HG03342 (cell line): ENCODE measurements at regions not wholly inside any gene's neighbourhood (a gene's known extent, or its start where the extent isn't known, plus 50 kb on each side); places are given as distances from the start of the nearest gene placed in this dataset.
"Not testable (repeated sequence)": the region's sequence is repeated elsewhere in the genome, so short reads cannot be mapped to it uniquely, and the experiment has no call there.

Experiments used
- ATAC-seq: cut with Tn5 transposase; IDR thresholded peaks from one replicate; pipeline ENCODE4 v1.9.1; 2021; ENCODE audit warnings: mild to moderate bottlenecking, moderate library complexity; ENCODE audit not compliant: unreplicated experiment

DNA sequence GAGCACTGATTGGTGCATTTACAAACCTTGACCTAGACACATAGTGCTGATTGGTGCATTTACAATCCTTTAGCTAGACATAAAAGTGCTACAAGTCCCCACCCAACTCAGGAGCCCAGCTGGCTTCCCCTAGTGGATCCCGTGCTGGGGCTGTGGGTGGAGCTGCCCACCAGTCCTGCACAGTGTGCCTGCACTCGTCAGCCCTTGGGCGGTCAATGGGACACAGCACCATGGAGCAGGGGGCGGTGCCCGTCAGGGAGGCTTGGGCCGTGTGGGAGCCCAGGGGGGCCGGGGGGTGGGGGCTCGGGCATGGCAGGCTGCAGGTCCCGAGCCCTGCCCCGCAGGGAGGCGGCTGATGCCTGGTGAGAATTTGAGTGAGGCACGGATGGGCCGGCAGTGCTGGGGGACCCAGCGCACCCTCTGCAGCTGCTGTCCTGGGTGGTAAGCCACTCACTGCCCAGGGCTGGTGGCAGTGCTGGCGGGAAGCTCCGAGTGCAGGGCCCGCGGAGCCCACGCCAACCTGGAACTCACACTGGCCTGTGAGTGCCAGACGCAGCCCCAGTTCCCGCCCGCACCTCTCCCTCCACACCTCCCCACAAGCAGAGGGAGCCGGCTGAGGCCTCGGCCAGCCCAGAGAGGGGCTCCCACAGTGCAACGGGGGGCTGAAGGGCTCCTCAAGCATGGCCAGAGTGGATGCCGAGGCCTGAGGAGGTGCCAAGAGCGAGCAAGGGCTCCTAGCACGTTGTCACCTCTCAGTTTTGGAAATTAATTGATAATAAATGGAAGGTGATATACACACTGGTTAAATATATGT is 207.7 kb downstream of the RAP2B start:
- ATAC-seq, result no peak

DNA sequence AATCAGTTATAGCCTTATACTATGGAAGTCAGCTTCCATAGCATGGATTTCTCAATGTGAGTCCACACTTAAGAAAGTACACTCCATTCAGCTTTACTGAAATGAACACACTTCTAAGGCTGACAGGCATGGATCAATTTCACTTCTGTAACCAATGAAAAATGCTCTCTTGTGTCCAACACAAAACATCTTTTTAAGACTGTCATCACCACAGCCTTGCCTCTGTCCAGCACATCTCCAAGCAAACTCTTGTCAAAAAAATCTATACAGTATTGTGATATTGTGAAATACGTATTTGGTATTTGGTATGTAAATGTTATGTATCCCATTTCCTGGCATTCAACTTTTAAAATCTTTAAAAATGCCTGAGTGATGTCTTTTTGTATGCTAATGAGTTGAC is 208.7 kb downstream of the RAP2B start:
- ATAC-seq, result no peak

DNA sequence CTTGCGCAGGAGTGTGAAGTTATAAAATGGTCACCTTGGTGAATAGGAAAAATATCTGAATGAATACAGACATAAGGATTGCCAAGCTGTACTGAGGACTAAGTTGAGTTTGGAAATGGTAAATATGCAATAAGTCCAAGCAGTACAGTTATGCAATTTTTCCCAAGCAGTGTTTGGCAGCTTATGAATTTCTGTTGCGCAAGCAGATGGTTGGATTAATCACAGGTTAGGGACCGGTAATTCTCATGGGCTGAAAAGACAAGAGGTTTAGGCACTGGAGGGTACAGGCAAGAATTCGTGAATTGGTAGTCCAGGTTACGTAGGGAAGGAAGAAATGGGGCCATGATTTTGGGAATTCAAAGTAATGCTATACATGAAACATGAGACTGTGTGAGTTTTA is 210.3 kb downstream of the RAP2B start:
- no peak for ATAC-seq

DNA sequence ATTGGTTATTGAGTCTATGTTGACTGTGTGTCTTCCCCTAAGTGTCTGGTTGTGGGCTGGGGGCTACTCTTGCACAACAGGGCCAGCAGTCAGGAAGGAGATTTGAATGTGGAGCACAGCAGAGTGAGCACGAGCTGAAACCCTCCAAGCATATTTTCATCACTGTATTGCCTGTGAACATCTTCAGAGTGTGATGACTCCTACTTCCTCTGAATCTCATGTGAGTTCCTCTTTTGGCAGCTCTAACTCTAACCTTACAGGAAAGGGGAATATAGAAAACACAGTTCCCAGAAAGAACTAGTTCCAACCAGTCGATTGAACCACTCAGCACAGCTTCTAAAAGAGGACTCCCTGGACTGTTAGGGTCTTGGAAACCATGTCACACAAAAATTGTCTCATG is 211.6 kb downstream of the RAP2B start:
- peak; percentile 66 for ATAC-seq

DNA sequence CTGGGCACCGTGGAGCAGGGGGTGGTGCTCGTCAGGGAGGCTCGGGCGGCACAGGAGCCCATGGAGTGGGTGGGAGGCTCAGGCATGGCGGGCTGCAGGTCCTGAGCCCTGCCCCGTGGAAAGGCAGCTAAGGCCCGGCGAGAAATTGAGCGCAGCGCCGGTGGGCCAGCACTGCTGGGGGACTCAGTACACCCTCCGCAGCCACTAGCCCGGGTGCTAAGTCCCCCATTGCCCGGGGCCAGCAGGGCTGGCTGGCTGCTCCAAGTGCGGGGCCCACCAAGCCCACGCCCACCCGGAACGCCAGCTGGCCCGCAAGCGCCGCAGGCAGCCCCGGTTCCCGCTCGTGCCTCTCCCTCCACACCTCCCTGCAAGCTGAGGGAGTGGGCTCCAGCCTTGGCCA is 216.3 kb downstream of the RAP2B start:
- ATAC-seq, result not testable (repeated sequence)

DNA sequence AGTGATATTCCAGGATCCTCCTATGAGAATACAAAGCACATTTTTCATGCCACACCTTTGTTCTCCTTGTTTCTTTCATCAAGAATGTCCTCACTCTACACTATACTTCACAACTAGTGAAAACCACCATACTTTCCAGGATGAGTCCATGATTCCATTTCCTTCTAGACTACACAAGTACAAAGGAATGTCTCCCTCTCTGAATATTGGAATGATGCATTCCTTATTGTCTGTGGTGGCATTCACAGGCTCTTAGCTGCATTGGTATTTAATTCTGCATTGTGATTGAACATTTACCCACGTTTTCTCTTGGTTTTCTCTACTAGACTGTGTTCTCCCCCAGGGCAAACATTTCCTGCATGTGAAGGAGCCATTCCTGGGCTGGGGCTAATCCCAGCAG is 217.5 kb downstream of the RAP2B start:
- no peak for ATAC-seq

DNA sequence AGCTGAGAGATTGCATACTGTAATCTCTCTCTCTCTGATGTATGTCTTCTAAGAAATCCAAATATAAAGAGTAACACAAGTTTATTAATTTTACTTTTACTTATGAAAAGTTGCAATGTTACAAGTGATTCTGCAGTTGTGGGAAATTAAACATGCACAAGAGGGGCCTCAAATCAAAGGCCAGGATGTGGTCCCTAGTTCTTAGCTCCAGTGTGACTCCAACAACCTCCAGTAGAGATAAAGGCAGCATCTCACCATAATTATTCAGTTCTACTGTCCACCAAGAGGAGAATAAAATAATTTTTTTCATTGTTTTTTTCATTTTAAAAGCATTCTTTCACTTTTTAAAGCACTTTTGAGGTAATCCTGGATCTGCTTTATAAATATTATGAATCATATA is 223.3 kb downstream of the RAP2B start:
- no peak for ATAC-seq

DNA sequence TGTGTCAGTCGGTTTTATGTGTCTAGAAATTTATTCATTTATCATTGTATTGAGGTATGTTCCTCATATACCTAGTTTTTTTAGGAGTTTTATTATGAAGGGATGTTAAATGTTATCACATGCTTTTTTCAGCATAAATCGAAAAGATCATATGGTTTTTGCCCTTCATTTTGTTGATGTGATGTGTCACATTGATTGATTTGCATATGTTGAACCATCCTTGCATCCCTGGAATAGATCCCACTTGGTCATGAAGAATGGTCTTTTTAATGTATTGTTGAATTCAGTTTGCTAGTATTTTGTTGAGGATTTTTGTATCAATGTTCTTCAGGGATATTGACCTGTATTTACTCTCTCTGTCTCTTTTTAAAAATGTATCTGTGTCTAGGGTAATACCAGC is 230.3 kb downstream of the RAP2B start:
- ATAC-seq, result no peak

DNA sequence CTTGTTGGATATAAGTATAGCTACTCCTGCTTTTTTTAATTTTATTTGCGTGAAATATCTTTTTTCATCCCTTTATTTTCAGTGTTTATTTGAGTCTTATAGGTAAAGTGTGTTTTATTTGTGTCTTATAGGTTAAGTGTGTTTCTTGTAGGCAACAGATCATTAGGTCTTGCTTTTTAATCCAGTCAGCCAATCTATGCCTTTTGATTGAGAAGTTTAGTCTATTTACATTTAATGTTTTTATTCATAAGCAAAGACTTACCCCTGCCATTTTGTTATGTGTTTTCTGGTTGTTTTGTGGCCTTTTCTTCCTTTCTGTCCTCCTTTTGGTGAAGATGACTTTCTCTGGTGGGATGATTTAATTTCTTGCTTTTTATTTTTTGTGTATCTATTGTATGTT is 232.0 kb downstream of the RAP2B start:
- ATAC-seq, result no peak

DNA sequence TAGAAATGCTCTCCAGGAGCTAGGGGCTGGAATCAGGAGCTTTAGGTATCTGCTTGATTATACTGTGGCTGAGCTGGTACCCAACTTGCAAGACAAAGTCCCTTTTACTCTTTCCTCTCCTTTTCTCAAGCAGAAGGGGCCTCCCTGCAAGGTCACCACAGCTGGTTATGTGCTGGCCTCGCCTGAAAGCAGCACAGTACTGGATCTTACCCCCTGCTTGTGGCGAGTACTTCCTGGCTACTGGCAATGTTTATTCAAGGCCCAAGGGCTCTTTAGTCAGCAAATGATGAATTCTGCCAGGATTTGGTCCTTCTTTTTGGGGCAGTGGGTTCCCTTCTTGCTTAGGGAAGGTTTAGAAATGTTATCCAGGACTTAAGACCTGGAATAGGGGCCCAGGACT is 234.6 kb downstream of the RAP2B start:
- no peak for ATAC-seq

DNA sequence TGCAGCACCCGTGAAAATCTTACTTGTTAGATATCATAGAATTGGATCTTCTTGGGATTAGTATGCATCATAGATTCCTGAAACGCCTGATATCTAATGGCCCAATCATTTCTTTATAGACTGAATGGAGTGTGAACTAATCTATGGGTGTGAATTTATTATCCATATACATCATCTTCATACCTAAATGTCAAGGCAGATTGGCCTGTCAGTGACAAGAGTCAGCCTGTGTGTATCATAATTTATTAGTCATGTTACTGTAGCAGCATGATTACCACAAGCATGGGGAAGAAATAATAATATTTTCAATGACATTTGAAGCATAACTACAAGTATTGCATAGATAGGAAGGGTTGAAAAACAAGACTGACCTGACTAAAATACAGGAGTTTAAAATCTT is 235.8 kb downstream of the RAP2B start:
- no peak for ATAC-seq

DNA sequence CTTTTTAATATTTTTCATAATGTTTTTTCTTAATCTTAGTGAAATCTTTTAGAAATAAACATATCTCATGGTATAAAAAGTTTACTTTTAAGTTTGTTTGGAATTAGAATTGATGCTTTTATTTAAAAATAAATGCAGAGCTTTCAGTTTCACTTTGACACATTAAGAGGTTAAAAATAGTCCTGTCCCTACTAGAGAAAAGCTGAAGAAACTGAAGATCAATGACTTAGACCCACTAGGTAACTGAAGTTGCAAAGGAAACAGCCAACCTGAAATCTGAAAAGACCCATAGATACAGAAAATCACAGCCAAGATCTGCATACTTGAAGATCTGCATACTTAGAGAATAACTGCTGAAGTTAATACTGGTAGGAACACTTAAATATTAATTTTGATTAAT is 237.6 kb downstream of the RAP2B start:
- peak; percentile 90 for ATAC-seq

DNA sequence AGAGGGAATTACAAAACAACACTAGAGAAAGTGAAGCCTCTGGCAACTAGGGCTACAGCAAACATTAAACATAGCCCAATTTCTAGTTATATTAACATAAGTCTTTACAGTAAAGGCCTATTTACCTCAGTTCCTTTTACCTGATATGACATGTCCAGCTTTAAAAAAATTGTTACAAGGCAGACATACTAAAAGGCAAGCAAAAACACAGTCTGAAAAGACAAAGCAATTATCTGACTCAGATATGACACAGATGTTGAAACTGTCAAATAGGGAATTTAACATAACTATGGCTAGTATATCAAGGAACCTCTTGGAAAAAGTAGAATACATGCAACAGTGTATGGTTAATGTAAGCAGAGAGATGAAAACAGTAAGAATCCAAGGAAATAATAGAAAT is 238.6 kb downstream of the RAP2B start:
- no peak for ATAC-seq

DNA sequence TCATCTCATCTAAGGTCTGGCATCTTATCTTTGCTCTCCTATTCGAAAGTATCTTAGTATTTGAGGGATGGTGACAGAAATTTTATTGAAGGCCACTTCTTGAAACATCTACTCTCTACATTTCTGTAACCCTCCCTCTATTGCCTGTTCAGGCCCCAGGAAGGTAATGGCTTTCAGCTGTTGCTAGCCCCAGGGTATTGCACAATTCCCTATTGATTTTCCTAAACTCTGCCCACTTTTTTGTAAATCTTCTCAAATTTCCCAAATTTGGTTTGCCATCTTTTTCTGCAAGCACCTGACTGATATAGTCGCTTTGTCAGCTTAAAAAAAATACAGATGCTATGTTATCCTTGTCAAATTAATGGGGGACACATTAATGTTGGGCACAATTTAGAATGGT is 242.1 kb downstream of the RAP2B start:
- no peak for ATAC-seq

DNA sequence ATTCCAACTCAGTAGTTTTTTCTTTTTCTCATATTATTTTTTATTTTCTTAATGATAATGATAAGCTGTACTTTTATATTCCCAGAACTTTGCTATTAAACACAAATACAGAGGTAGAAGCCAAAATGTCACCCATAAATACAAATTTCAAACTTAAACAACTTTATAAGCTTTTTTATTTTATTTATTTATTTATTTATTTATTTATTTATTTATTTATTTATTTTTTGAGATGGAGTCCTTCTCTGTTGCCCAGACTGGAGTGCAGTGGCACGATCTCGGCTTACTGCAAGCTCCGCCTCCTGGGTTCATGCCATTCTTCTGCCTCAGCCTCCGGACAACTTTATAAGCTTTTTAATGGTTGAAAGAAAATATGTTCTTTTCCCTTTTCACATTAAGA is 243.3 kb downstream of the RAP2B start:
- ATAC-seq, result not testable (repeated sequence)

DNA sequence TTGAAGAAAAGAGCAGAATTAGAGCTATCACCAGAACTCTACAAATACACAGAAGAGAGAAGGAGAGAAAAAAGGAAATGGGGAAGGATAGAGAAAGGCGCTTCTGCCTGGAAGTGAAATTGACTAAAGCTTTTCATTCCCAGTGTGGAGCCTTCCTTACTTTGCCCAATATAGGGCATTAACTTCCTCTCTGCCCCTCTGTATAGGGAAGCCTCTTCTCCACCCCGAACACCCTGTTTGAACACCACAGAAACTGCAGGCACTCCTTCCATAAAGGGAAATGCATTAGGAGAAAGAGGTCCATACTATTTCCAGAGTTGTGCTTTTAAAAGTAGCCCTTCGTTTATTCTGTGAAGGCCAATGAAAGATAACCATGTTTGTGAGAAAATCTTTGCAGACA is 248.5 kb downstream of the RAP2B start:
- ATAC-seq, result no peak

DNA sequence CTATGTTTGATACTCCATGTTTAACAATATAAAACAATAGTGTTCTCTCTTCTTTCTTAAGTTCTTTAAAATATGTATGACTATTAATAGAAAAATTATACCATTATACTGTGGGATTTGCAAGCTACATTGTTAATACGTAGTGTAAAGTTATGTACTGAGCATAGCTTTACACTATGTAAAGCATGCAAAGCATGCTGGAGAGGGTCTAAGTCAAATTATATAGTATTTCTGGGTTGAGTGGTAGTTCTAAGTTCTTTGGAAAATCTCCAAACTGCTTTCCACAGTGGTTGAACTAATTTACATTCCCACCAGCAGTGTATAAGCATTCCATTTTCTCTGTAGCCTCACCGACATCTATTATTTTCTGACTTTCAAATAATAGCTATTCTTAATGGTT is 253.0 kb downstream of the RAP2B start:
- no peak for ATAC-seq

DNA sequence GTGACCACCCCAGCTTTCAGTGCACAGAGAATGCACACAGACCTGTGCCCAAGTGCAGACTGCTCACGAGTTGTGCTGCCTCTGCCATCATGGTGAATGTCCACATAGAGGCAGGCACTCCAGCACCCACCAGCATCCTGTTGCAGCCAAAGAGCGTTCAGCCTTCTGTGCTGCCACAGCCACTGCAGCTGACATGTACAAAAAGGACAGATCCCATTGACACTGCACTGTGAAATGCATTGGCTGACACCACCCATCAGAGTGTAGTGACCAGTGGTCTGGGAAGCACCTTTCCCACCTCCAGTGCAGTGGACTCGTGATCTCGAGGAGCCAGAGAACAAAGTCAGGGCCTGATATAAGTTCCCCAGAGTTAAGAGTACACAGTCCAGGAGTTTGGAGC is 260.3 kb downstream of the RAP2B start:
- no peak for ATAC-seq

DNA sequence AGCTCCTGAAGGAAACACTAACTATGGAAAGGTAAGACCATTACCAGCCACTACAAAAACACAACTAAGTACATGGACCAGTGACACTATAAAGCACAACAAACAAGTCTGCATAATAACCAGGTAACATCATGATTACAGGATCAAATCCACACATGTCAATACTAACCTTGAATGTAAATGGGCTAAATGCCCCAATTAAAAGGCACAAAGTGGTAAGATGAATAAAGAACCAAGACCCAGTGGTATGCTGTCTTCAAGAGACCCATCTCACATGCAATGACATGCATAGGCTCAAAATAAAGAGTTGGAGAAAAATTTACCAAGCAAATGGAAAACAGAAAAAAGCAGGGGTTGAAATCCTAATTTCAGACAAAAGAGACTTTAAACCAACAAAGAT is 261.8 kb downstream of the RAP2B start:
- not testable (repeated sequence) for ATAC-seq

DNA sequence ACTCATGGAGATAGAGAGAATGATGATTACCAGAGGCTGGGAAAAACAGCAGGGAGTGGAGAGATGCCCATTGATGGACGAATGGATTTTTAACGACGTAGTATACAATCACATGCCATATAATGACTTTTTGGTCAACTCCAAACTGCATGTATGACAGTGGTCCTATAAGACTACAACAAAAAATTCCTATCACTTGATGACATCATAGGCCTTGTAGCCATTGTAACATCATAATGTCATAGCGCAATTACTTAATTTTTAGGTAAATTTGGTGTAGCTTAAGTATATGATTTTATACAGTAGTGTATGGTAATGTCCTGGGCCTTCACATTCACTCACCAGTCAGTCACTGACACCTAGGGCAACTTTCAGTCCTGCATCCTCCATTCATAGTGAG is 264.3 kb downstream of the RAP2B start:
- ATAC-seq, result no peak

DNA sequence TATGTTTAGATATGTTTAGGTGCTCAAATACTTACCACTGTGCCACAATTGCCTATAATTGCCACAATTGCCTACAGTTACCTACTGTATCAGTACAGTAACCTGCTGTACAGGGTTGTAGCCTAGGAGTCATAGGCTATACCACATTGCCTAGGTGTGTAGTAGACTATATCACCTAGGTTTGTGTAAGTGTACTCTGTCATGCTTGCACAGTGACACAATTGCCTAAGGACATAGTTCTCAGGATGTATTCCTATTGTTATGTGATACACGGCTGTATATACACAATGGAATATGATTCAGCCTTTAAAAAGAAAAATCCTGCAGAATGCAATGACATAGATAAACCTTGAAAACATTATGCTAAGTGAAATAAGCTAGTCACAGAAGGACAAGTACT is 264.8 kb downstream of the RAP2B start:
- no peak for ATAC-seq

DNA sequence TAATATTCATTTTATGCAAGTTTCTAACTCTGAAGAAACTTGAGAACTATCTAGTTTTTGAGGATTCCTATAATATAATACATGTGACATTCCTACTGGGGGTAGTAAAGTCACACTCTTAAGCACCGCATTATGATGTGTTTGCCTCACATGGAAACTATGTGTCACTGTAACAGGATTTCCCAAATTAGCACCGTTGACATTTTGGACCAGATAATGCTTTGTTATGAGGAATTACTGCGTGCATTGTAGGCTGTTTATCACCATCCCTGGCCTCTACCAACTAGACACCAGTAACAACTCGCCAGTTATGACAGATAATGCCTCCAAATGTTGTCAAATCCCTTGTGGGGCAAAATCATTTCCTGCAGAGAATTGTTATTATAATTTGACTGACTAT is 267.8 kb downstream of the RAP2B start:
- ATAC-seq, result no peak

DNA sequence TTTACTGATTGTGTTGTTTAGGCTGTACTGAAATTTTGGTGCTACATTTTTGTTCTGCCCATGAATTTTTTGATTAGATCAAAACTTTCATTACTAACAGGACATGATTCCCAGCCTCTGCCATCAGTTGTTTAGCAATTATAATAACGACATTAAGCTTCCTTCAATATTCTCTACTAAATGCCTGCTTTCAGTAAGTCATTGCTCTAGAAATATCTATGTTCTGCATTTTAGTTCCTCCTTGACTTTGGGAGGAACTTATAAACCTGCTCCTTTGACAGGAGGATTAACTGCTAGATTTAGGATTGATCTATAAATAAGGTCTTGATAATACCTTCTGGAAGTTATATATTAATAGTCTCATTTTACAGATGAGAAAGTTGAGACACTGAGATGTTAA is 269.1 kb downstream of the RAP2B start:
- ATAC-seq, result no peak
